LHCN-M2 (cell line): ENCODE measurements at regions not wholly inside any gene's neighbourhood (a gene's known extent, or its start where the extent isn't known, plus 50 kb on each side); places are given as distances from the start of the nearest gene placed in this dataset.

Source experiments
- DNase-seq: peaks from one replicate; pipeline ENCODE4 v3.0.0-alpha.2; 2012; ENCODE audit warnings: low read depth

GRCh38 chr5:44660251-44660650, 148.5 kb upstream of the MRPS30 start:
- DNase-seq = peak; percentile 11

- no peak for DNase-seq
Measured at GRCh38 chr5:44659334-44659733, 149.4 kb upstream of the MRPS30 start.

GRCh38 chr5:44652674-44653073, 156.1 kb upstream of the MRPS30 start:
- DNase-seq = no peak

- no peak for DNase-seq
Measured at GRCh38 chr5:44646016-44646415, 162.7 kb upstream of the MRPS30 start.

GRCh38 chr5:44645502-44645901, 163.2 kb upstream of the MRPS30 start:
- no peak for DNase-seq

GRCh38 chr5:44644628-44645027, 164.1 kb upstream of the MRPS30 start:
- no peak for DNase-seq

GRCh38 chr5:44641820-44642219, 166.9 kb upstream of the MRPS30 start:
- no peak for DNase-seq

GRCh38 chr5:44640945-44641456, 167.7 kb upstream of the MRPS30 start:
- no peak for DNase-seq

GRCh38 chr5:44637916-44638869, 170.6 kb upstream of the MRPS30 start:
- no peak for DNase-seq

- no peak for DNase-seq
Measured at GRCh38 chr5:44632344-44632743, 176.4 kb upstream of the MRPS30 start.

- no peak for DNase-seq
Measured at GRCh38 chr5:44626846-44627245, 181.9 kb upstream of the MRPS30 start.

- DNase-seq = no peak
Measured at GRCh38 chr5:44622331-44622730, 186.4 kb upstream of the MRPS30 start.

- no peak for DNase-seq
Measured at GRCh38 chr5:44619875-44620610, 188.7 kb upstream of the MRPS30 start.

GRCh38 chr5:44614845-44615244, 193.9 kb upstream of the MRPS30 start:
- no peak for DNase-seq

GRCh38 chr5:44613936-44614335, 194.8 kb upstream of the MRPS30 start:
- no peak for DNase-seq

- DNase-seq = no peak
Measured at GRCh38 chr5:44605926-44606325, 202.8 kb upstream of the MRPS30 start.

- no peak for DNase-seq
Measured at GRCh38 chr5:44603496-44604272, 205.1 kb upstream of the MRPS30 start.

- no peak for DNase-seq
Measured at GRCh38 chr5:44574678-44575077, 185.5 kb upstream of the FGF10 start.

- DNase-seq = peak; percentile 2
Measured at GRCh38 chr5:44568519-44568918, 179.3 kb upstream of the FGF10 start.

GRCh38 chr5:44565902-44566301, 176.7 kb upstream of the FGF10 start:
- DNase-seq = no peak

GRCh38 chr5:44565360-44565759, 176.1 kb upstream of the FGF10 start:
- DNase-seq = no peak

GRCh38 chr5:44546286-44546685, 157.1 kb upstream of the FGF10 start:
- DNase-seq = peak; percentile 47
